SK-N-SH (cell line): ENCODE measurements at regions not wholly inside any gene's neighbourhood (a gene's known extent, or its start where the extent isn't known, plus 50 kb on each side); places are given as distances from the start of the nearest gene placed in this dataset.

Source experiments
- CTCF ChIA-PET: fragments of 300-600, 350-600 bp; formaldehyde crosslinking; extraction: SDS; loops from one replicate; lab custom pipeline; 2021; lab: Yijun Ruan, JAX
- POLR2A ChIA-PET: fragments of 350-600 bp; sonication (Branson Sonifier 250); formaldehyde crosslinking; extraction: SDS; loops from one replicate; lab custom pipeline; 2020; ENCODE audit warnings: antibody characterized with exemption, inconsistent platforms; lab: Yijun Ruan, JAX
- DNase-seq: peaks from one replicate; pipeline ENCODE4 v3.0.0; 2012
- H2AFZ ChIP-seq: fragments of 200-600 bp; sonication (generic); 2 replicates; pipeline ENCODE4 v1.8.1; 2016; ENCODE audit warnings: antibody characterized with exemption, mild to moderate bottlenecking, low read depth
- H3F3A ChIP-seq: fragments of 200-600 bp; sonication (generic); replicated peaks from 2 replicates; pipeline ENCODE3; 2016; ENCODE audit warnings: antibody characterized with exemption, mild to moderate bottlenecking; ENCODE audit not compliant: insufficient read depth
- H3K27ac ChIP-seq, 2 experiments: fragments of 200-500 bp in 1 of 2; fragments of 200-600 bp in 1 of 2; sonication (Bioruptor generic) in 1 of 2; sonication (generic), shearing (Covaris generic) in 1 of 2; 2 replicates each; pipeline versions ENCODE4 v1.5.1 to v1.6.1; 2014 to 2016; ENCODE audit warnings: low read depth in 2 of 2, inconsistent platforms in 1 of 2, low read length in 1 of 2, mild to moderate bottlenecking in 1 of 2, mixed read lengths in 1 of 2
- H3K27me3 ChIP-seq: fragments of 200-600 bp; sonication (generic), shearing (Covaris generic); 2 replicates; pipeline ENCODE4 v1.6.1; 2016; ENCODE audit warnings: mixed run types; ENCODE audit not compliant: insufficient read depth
- H3K36me3 ChIP-seq, 2 experiments: fragments of 200-500 bp in 1 of 2; fragments of 200-600 bp in 1 of 2; sonication (Bioruptor generic) in 1 of 2; sonication (generic) in 1 of 2; replicated peaks in 1 of 2; 2 replicates each; pipeline versions ENCODE3 to v1.5.1; 2014 to 2016; ENCODE audit warnings: low read length in 1 of 2, mild to moderate bottlenecking in 1 of 2; ENCODE audit not compliant: insufficient read depth in 2 of 2, control insufficient read depth in 1 of 2
- H3K4me1 ChIP-seq, 2 experiments: fragments of 200-500 bp in 1 of 2; fragments of 200-600 bp in 1 of 2; sonication (Bioruptor generic) in 1 of 2; sonication (generic), shearing (Covaris generic) in 1 of 2; 2 replicates each; pipeline versions ENCODE4 v1.5.1 to v1.6.1; 2014 to 2016; ENCODE audit warnings: low read depth in 1 of 2, low read length in 1 of 2, mixed run types in 1 of 2; ENCODE audit not compliant: insufficient read depth in 2 of 2, control insufficient read depth in 1 of 2
- H3K4me2 ChIP-seq: fragments of 200-600 bp; sonication (generic), shearing (Covaris generic); 2 replicates; pipeline ENCODE4 v1.6.1; 2017; ENCODE audit warnings: mixed run types
- H3K4me3 ChIP-seq, 2 experiments: fragments of 200-500 bp in 1 of 2; fragments of 200-600 bp in 1 of 2; sonication (Bioruptor generic) in 1 of 2; sonication (generic), shearing (Covaris generic) in 1 of 2; 2 replicates each; pipeline versions ENCODE4 v1.5.1 to v1.8.1; 2014 to 2016; ENCODE audit warnings: low read depth in 2 of 2, inconsistent platforms in 1 of 2, low read length in 1 of 2, mild to moderate bottlenecking in 1 of 2, mixed read lengths in 1 of 2, moderate library complexity in 1 of 2
- H3K79me2 ChIP-seq: fragments of 200-600 bp; sonication (generic); 2 replicates; pipeline ENCODE4 v1.8.1; 2017; ENCODE audit warnings: mild to moderate bottlenecking; ENCODE audit not compliant: insufficient read depth
- H3K9ac ChIP-seq: fragments of 200-600 bp; sonication (generic); 2 replicates; pipeline ENCODE4 v1.6.1; 2017; ENCODE audit warnings: mixed run types
- H3K9me2 ChIP-seq: fragments of 200-600 bp; sonication (generic); 2 replicates; pipeline ENCODE4 v1.6.1; 2017; ENCODE audit warnings: mixed run types
- H3K9me3 ChIP-seq: fragments of 200-600 bp; sonication (generic); 2 replicates; pipeline ENCODE4 v1.6.1; 2017; ENCODE audit warnings: mixed run types, mild to moderate bottlenecking, moderate library complexity
- H4K20me1 ChIP-seq: fragments of 200-600 bp; sonication (generic); 2 replicates; pipeline ENCODE4 v1.6.1; 2017; ENCODE audit warnings: mild to moderate bottlenecking, mixed run types; ENCODE audit not compliant: insufficient read depth
- CHD2 ChIP-seq: fragments of 150-350 bp; IDR thresholded peaks from 2 replicates; pipeline ENCODE4 v1.6.1; 2018; ENCODE audit warnings: low read length; ENCODE audit not compliant: partially characterized antibody
- CTCF ChIP-seq: fragments of 200-600 bp; sonication (generic); IDR thresholded peaks from 2 replicates; pipeline ENCODE4 v1.6.1; 2017; ENCODE audit warnings: antibody characterized with exemption, mild to moderate bottlenecking, moderate library complexity
- EP300 ChIP-seq, 2 experiments: IDR thresholded peaks; 2 replicates each; pipeline versions ENCODE4 v1.4.0 to v1.6.1; 2012; ENCODE audit warnings: borderline replicate concordance in 1 of 2, low read depth in 1 of 2, low read length in 1 of 2
- IRF3 ChIP-seq: fragments of 150-350 bp; IDR thresholded peaks from 2 replicates; pipeline ENCODE4 v1.6.1; 2016; ENCODE audit warnings: mild to moderate bottlenecking, low read depth, low read length
- JUND ChIP-seq: IDR thresholded peaks from 2 replicates; pipeline ENCODE4 v1.4.0; 2012
- MEF2A ChIP-seq: IDR thresholded peaks from 2 replicates; pipeline ENCODE4 v1.4.0; 2012; ENCODE audit warnings: low read depth, borderline replicate concordance
- MXI1 ChIP-seq: IDR thresholded peaks from 2 replicates; pipeline ENCODE4 v1.6.1; 2012; ENCODE audit warnings: mild to moderate bottlenecking, low read depth, low read length, improper control_type of control experiment
- NRF1 ChIP-seq: IDR thresholded peaks from 2 replicates; pipeline ENCODE4 v1.6.1; 2012; ENCODE audit warnings: low read depth, mild to moderate bottlenecking, low read length
- POLR2AphosphoS5 ChIP-seq: IDR thresholded peaks from 2 replicates; pipeline ENCODE4 v1.6.1; 2012; ENCODE audit warnings: low read depth, low read length
- RAD21 ChIP-seq: IDR thresholded peaks from 2 replicates; pipeline ENCODE4 v1.6.1; 2012; ENCODE audit warnings: mild to moderate bottlenecking, low read length
- RCOR1 ChIP-seq: fragments of 150-350 bp; IDR thresholded peaks from 2 replicates; pipeline ENCODE4 v1.6.1; 2017; ENCODE audit warnings: antibody characterized with exemption, low read length
- REST ChIP-seq: IDR thresholded peaks from 2 replicates; pipeline ENCODE4 v1.6.1; 2012; ENCODE audit warnings: mild to moderate bottlenecking, low read depth, low read length, moderate library complexity
- RFX5 ChIP-seq: IDR thresholded peaks from 2 replicates; pipeline ENCODE4 v1.6.1; 2012; ENCODE audit warnings: mild to moderate bottlenecking, improper control_type of control experiment, low read length
- TCF12 ChIP-seq: IDR thresholded peaks from 2 replicates; pipeline ENCODE4 v1.4.0; 2012
- TEAD4 ChIP-seq: IDR thresholded peaks from 2 replicates; pipeline ENCODE4 v1.4.0; 2012; ENCODE audit warnings: mild to moderate bottlenecking, borderline replicate concordance; ENCODE audit not compliant: insufficient read depth
- USF2 ChIP-seq: fragments of 150-350 bp; IDR thresholded peaks from 2 replicates; pipeline ENCODE4 v1.6.1; 2017; ENCODE audit warnings: antibody characterized with exemption, low read length, low read depth, borderline replicate concordance
- YY1 ChIP-seq: IDR thresholded peaks from 2 replicates; pipeline ENCODE4 v1.4.0; 2012; ENCODE audit warnings: low read depth, mild to moderate bottlenecking
- WGBS: methylation state at CpG from one replicate; pipeline ENCODE4 v1.1.6; 2017; ENCODE audit warnings: low lambda C conversion rate; 5-methylcytosine and 5-hydroxymethylcytosine counted together

GRCh38 chr10:89869180-89869579 is 167.8 kb downstream of the KIF20B start:
- no peaks in the 10 kb centered on the region; the same call in 1 of the 2 replicates for H3K27me3 ChIP-seq
- H4K20me1 ChIP-seq: no peaks in the 10 kb centered on the region
- H3K79me2 ChIP-seq: no peaks in the 10 kb centered on the region
- ChIA-PET CTCF (interaction anchor here (0.7 kb wide), 1 partner anchor 208 kb away, joined by 3 read pairs; no protein-coding TSS in a partner anchor), POLR2A (no interaction called here)
- no peak overlapping the region for H3K27ac ChIP-seq
- no peaks in the 10 kb centered on the region; a peak in 2 of 4 replicates for H3K4me1 ChIP-seq
- no peak overlapping the region for H2AFZ ChIP-seq
- H3F3A ChIP-seq: no peaks in the 10 kb centered on the region
- H3K36me3 ChIP-seq: no peaks in the 10 kb centered on the region
- DNase-seq: no peak
- no peaks in the 10 kb centered on the region for H3K9me2 ChIP-seq
- H3K9ac ChIP-seq: no peak overlapping the region
- H3K4me3 ChIP-seq: no peak overlapping the region
- H3K9me3 ChIP-seq: no peaks in the 10 kb centered on the region
- TF ChIP-seq MEF2A (no peak), USF2 (no peak), CHD2 (no peak), REST (no peak), RCOR1 (no peak), IRF3 (no peak), RAD21 (no peak), TCF12 (no peak), TEAD4 (no peak), POLR2AphosphoS5 (no peak), EP300 (IDR thresholded peaks at IDR 0.05; ENCODE audit: borderline replicate concordance in 1 of 2, low read depth in 1 of 2, low read length in 1 of 2) (no peak), JUND (no peak), RFX5 (no peak), MXI1 (no peak), YY1 (no peak), CTCF (no peak), NRF1 (no peak)
- WGBS: 2% methylated on average over 2 of the region's 2 CpGs
- no peak overlapping the region for H3K4me2 ChIP-seq
